ENCODE measurements at regions not wholly inside any gene's neighbourhood (a gene's known extent, or its start where the extent isn't known, plus 50 kb on each side); places are given as distances from the start of the nearest gene placed in this dataset.

- Histone ChIP-seq H2BK15ac (ENCODE audit: low read depth, low read length) (no peak overlapping the region), H4K8ac (replicated peaks; ENCODE audit: insufficient read length, low read depth, low read length) (no peak overlapping the region), H3K23ac (ENCODE audit: insufficient read length, low read depth, low read length) (no peak overlapping the region), H3T11ph (ENCODE audit: low read length) (no peak overlapping the region), H3K18ac (ENCODE audit: insufficient read length, low read depth, low read length) (no peak overlapping the region), H2BK120ac (ENCODE audit: low read depth, low read length, poor library complexity, severe bottlenecking) (no peak overlapping the region), H2AK5ac (ENCODE audit: insufficient read length, low read length) (no peak overlapping the region), H3K9ac (ENCODE audit: extremely low read depth, insufficient read length, low read length) (no peak overlapping the region), H3K23me2 (ENCODE audit: insufficient read length, low read depth, low read length, poor library complexity, severe bottlenecking) (no peaks in the 10 kb centered on the region), H4K91ac (ENCODE audit: insufficient read length, low read depth, low read length) (no peak overlapping the region), H3K79me1 (ENCODE audit: insufficient read depth, low read depth, low read length, poor library complexity, severe bottlenecking) (no peaks in the 10 kb centered on the region), H3K56ac (ENCODE audit: insufficient read length, low read depth, low read length) (no peak overlapping the region), H2BK20ac (ENCODE audit: low read depth, low read length, poor library complexity, severe bottlenecking) (no peak overlapping the region), H3K14ac (ENCODE audit: insufficient read depth, low read length) (no peak overlapping the region), H3K27me3 (ENCODE audit: insufficient read depth, low read length) (no peaks in the 10 kb centered on the region), H4K20me1 (ENCODE audit: control insufficient read depth, insufficient read depth, insufficient read length) (no peaks in the 10 kb centered on the region), H2AFZ (ENCODE audit: low read length) (no peak overlapping the region), H3K27ac (ENCODE audit: insufficient read length, low read depth, low read length) (no peak overlapping the region), H2BK5ac (ENCODE audit: insufficient read length, low read length) (no peak overlapping the region), H3K9me3 (ENCODE audit: control insufficient read depth, low read depth, low read length) (no peaks in the 10 kb centered on the region), H3K4me2 (ENCODE audit: insufficient read depth, insufficient read length, low read length) (no peak overlapping the region), H2BK12ac (ENCODE audit: insufficient read length, low read depth, low read length) (no peak overlapping the region), H3K79me2 (ENCODE audit: insufficient read depth, low read length) (no peaks in the 10 kb centered on the region), H3K4ac (ENCODE audit: low read depth, low read length) (no peak overlapping the region), H4K5ac (ENCODE audit: insufficient read length, low read depth, low read length) (no peak overlapping the region), H3K4me1 (ENCODE audit: insufficient read depth, low read length) (no peaks in the 10 kb centered on the region)
- H3K4me1 Mint-ChIP-seq: peaks cover 0 to 6% of the 10 kb centered on the region in 2 experiments; a peak in 1 of 4 replicates
- H3K27ac Mint-ChIP-seq: no peak overlapping the region; a peak in 1 of 7 replicates
- no peak overlapping the region for H3K4me3 Mint-ChIP-seq
- peaks cover 0 to 3% of the 10 kb centered on the region in 2 experiments; a peak in 2 of 5 replicates for H3K9me3 Mint-ChIP-seq
- TF ChIP-seq, protein P1, sequence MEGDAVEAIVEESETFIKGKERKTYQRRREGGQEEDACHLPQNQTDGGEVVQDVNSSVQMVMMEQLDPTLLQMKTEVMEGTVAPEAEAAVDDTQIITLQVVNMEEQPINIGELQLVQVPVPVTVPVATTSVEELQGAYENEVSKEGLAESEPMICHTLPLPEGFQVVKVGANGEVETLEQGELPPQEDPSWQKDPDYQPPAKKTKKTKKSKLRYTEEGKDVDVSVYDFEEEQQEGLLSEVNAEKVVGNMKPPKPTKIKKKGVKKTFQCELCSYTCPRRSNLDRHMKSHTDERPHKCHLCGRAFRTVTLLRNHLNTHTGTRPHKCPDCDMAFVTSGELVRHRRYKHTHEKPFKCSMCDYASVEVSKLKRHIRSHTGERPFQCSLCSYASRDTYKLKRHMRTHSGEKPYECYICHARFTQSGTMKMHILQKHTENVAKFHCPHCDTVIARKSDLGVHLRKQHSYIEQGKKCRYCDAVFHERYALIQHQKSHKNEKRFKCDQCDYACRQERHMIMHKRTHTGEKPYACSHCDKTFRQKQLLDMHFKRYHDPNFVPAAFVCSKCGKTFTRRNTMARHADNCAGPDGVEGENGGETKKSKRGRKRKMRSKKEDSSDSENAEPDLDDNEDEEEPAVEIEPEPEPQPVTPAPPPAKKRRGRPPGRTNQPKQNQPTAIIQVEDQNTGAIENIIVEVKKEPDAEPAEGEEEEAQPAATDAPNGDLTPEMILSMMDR (conservative IDR thresholded peaks at IDR 0.05): no peak
- H3K27me3 Mint-ChIP-seq (ENCODE audit: low read depth): no peaks in the 10 kb centered on the region
- no CpG with 5 or more reads among the region's 6 CpGs for WGBS (ENCODE audit: extremely low coverage, insufficient read length, low lambda C conversion rate)
- no peak for DNase-seq
- no peaks in the 10 kb centered on the region for H3K36me3 Mint-ChIP-seq (ENCODE audit: insufficient read depth in 1 of 3, low read depth in 3 of 3)
Observed at GRCh38 chr20:12269579-12269978, 351.9 kb downstream of the BTBD3 start.
